ENCODE measurements at regions not wholly inside any gene's neighbourhood (a gene's known extent, or its start where the extent isn't known, plus 50 kb on each side); places are given as distances from the start of the nearest gene placed in this dataset.

DNA sequence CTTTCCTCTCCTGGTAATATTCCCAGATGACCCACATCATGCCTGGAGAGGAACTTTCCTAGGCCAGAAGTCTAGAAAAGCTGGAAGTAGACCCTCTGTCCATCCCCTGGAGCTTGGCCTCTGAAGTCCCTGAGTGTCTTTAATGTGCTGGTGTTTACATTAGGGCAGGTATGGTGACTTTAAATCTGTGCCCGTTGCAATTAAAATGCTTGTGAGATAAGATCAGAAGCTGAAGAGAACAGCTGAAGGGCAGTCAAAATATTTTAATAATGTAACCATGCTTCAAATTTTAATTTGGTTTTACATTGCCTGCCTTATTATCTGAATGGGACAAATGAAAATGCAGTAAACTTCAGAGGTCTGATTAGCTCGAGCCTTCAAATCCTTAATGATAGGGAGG is 1022.5 kb downstream of the BCL11B start:
- Histone ChIP-seq H3K9me3 (ENCODE audit: control insufficient read depth, insufficient read depth, low read length) (peaks cover 27% of the 10 kb centered on the region), H3K4ac (ENCODE audit: low read depth, low read length) (no peak overlapping the region), H2BK15ac (ENCODE audit: low read depth, low read length) (no peak overlapping the region), H3K4me2 (ENCODE audit: low read depth, low read length) (no peak overlapping the region), H3K23ac (ENCODE audit: low read depth, low read length) (no peak overlapping the region), H3K79me1 (ENCODE audit: low read depth in 1 of 2, low read length in 2 of 2) (no peaks in the 10 kb centered on the region), H4K8ac (ENCODE audit: low read depth in 2 of 2, low read length in 2 of 2) (no peak overlapping the region), H3K56ac (ENCODE audit: extremely low read depth, insufficient read depth, low read length) (no peak overlapping the region), H2AK9ac (replicated peaks; ENCODE audit: low read depth, low read length, poor library complexity) (no peak overlapping the region), H3K36me3 (ENCODE audit: control insufficient read depth, insufficient read depth, low read length) (no peaks in the 10 kb centered on the region), H3K9ac (ENCODE audit: low read depth, low read length) (no peak overlapping the region), H2AK5ac (ENCODE audit: low read depth, low read length) (no peak overlapping the region), H3K27ac (ENCODE audit: insufficient read depth, low read length) (no peak overlapping the region), H2BK5ac (ENCODE audit: low read depth, low read length, poor library complexity, severe bottlenecking) (no peak overlapping the region), H3K4me1 (ENCODE audit: control insufficient read depth, insufficient read depth, low read length) (no peaks in the 10 kb centered on the region), H2BK120ac (ENCODE audit: low read depth, low read length) (no peak overlapping the region), H3K18ac (ENCODE audit: low read depth, low read length) (no peak overlapping the region), H4K20me1 (ENCODE audit: insufficient read depth, low read length) (no peaks in the 10 kb centered on the region), H4K5ac (ENCODE audit: low read depth, low read length) (no peak overlapping the region), H3K9me1 (ENCODE audit: insufficient read depth, low read length) (no peaks in the 10 kb centered on the region), H2AFZ (replicated peaks; ENCODE audit: low read length, poor library complexity) (no peak overlapping the region), H3K14ac (replicated peaks; ENCODE audit: low read depth, low read length) (no peak overlapping the region), H4K91ac (ENCODE audit: insufficient read depth, low read depth, low read length) (no peak overlapping the region), H3K27me3 (ENCODE audit: control insufficient read depth, insufficient read depth, low read length) (no peaks in the 10 kb centered on the region), H3K4me3 (ENCODE audit: insufficient read depth, low read depth, low read length) (no peak overlapping the region), H2BK20ac (ENCODE audit: low read depth, low read length) (no peak overlapping the region)
- TF ChIP-seq MXI1 (IDR thresholded peaks at IDR 0.05; ENCODE audit: borderline replicate concordance, low read depth, low read length) (no peak), RAD21 (IDR thresholded peaks at IDR 0.05; ENCODE audit: low read length) (no peak), CEBPB (IDR thresholded peaks at IDR 0.05; ENCODE audit: low read depth, low read length) (no peak), POLR2A (IDR thresholded peaks at IDR 0.05; ENCODE audit: low read depth, low read length) (no peak), MAFK (IDR thresholded peaks at IDR 0.05; ENCODE audit: low read depth, low read length) (no peak)
- ChIA-PET POLR2A (ENCODE audit: unreplicated experiment) (no interaction called here), CTCF (no interaction called here)
- in situ Hi-C loops (cut with MboI; ENCODE audit: low sequenced_read_pairs), result no loop called here
- no TSS peak for BruUV-seq (replicated peaks)
- dilution Hi-C loops (cut with HindIII; ENCODE audit: low sequenced_read_pairs, unreplicated experiment), result no loop called here
- DNase-seq (no peak), ATAC-seq (ENCODE audit: low read depth) (no peak)
- intact Hi-C loops (cut with micrococcal nuclease), result no loop called here
- no CpG with 5 or more reads among the region's 2 CpGs for WGBS, 2 experiments (ENCODE audit: extremely low coverage in 2 of 2, insufficient read length in 1 of 2)

Measured in IMR-90 (cell line).